Endothelial cell of umbilical vein (primary cell): ENCODE measurements at regions not wholly inside any gene's neighbourhood (a gene's known extent, or its start where the extent isn't known, plus 50 kb on each side); places are given as distances from the start of the nearest gene placed in this dataset.

Experiments used
- BruUV-seq: library from RNA; stranded (reverse); fragments of 400-500 nt; replicated peaks from 2 replicates; lab custom pipeline; 2021; lab: Mats Ljungman, UMichigan
- CTCF ChIA-PET: fragments of 300-600, 350-600 bp; sonication (Branson Sonifier 250); formaldehyde crosslinking; loops from one replicate; lab custom pipeline; 2021; ENCODE audit warnings: antibody characterized with exemption, inconsistent platforms; lab: Charles Lee
- POLR2A ChIA-PET: fragments of 300-600, 350-600 bp; sonication (Branson Sonifier 250); formaldehyde crosslinking; loops from one replicate; lab custom pipeline; 2021; ENCODE audit warnings: antibody characterized with exemption, inconsistent platforms; lab: Charles Lee
- DNase-seq: peaks from one replicate; pipeline ENCODE4 v3.0.0-alpha.2; 2011; ENCODE audit warnings: low read depth, low spot score
- FAIRE-seq: peaks from 2 replicates; lab custom pipeline; 2011; peaks lifted over from hg19 to GRCh38; lab: Jason Lieb, UNC
- H2AFZ ChIP-seq: 2 replicates; pipeline ENCODE4 v1.6.0; 2012; ENCODE audit warnings: low read depth, low read length, control low read depth, inconsistent platforms
- H3K27ac ChIP-seq: 2 replicates; pipeline ENCODE4 v1.5.1; 2011; ENCODE audit warnings: low read depth, mild to moderate bottlenecking, control low read depth, low read length, moderate library complexity; ENCODE audit not compliant: insufficient read depth
- H3K27me3 ChIP-seq, 2 experiments: 2 replicates each; pipeline versions ENCODE4 v1.6.0 to v1.6.1; 2011; ENCODE audit warnings: low read length in 2 of 2, mixed read lengths in 1 of 2; ENCODE audit not compliant: control insufficient read depth in 2 of 2, insufficient read depth in 2 of 2
- H3K36me3 ChIP-seq, 2 experiments: 2 replicates in 1 of 2; 3 replicates in 1 of 2; pipeline ENCODE4 v1.5.1; 2011; ENCODE audit warnings: low read length in 2 of 2, mild to moderate bottlenecking in 1 of 2, moderate library complexity in 1 of 2; ENCODE audit not compliant: control insufficient read depth in 2 of 2, insufficient read depth in 2 of 2; ENCODE audit errors: extremely low read depth in 1 of 2
- H3K4me1 ChIP-seq: 3 replicates; pipeline ENCODE4 v1.5.1; 2011; ENCODE audit warnings: mild to moderate bottlenecking, low read length; ENCODE audit not compliant: control insufficient read depth, insufficient read depth; ENCODE audit errors: extremely low read depth
- H3K4me2 ChIP-seq: 2 replicates; pipeline ENCODE4 v1.6.1; 2011; ENCODE audit warnings: low read length, control low read depth, mixed read lengths; ENCODE audit not compliant: insufficient read depth
- H3K4me3 ChIP-seq, 3 experiments: fragments of 200-600 bp in 1 of 3; sonication (generic), shearing (Covaris generic) in 1 of 3; replicated peaks in 1 of 3; 2 replicates each; pipeline ENCODE4 v1.5.1; 2011 to 2016; ENCODE audit warnings: control low read depth in 3 of 3, low read length in 3 of 3, mild to moderate bottlenecking in 2 of 3, inconsistent platforms in 1 of 3, low read depth in 1 of 3, moderate library complexity in 1 of 3; ENCODE audit not compliant: insufficient read depth in 1 of 3
- H3K79me2 ChIP-seq: 2 replicates; pipeline ENCODE4 v1.6.0; 2012; ENCODE audit warnings: low read length, inconsistent platforms; ENCODE audit not compliant: control insufficient read depth, insufficient read depth
- H3K9ac ChIP-seq: replicated peaks from 2 replicates; pipeline ENCODE3; 2011; ENCODE audit warnings: low read length, control low read depth; ENCODE audit not compliant: insufficient read depth; ENCODE audit errors: extremely low read depth
- H3K9me1 ChIP-seq: replicated peaks from 3 replicates; pipeline ENCODE4 v1.6.0; 2011; ENCODE audit warnings: mild to moderate bottlenecking, low read length; ENCODE audit not compliant: control insufficient read depth, insufficient read depth; ENCODE audit errors: extremely low read depth
- H3K9me3 ChIP-seq: replicated peaks from 2 replicates; pipeline ENCODE4 v1.5.1; 2012; ENCODE audit warnings: low read length, inconsistent platforms; ENCODE audit not compliant: control insufficient read depth, insufficient read depth
- H4K20me1 ChIP-seq: replicated peaks from 2 replicates; pipeline ENCODE3; 2011; ENCODE audit warnings: mild to moderate bottlenecking, low read length; ENCODE audit not compliant: control insufficient read depth, insufficient read depth; ENCODE audit errors: extremely low read depth
- EZH2 ChIP-seq: IDR thresholded peaks from 2 replicates; pipeline ENCODE4 v1.6.1; 2012; ENCODE audit warnings: borderline replicate concordance, low read depth, mild to moderate bottlenecking, moderate library complexity, low read length, inconsistent platforms; ENCODE audit not compliant: severe bottlenecking
- FOS ChIP-seq: IDR thresholded peaks from 2 replicates; pipeline ENCODE4 v1.6.1; 2011; ENCODE audit warnings: mild to moderate bottlenecking, low read length, moderate library complexity, borderline replicate concordance; ENCODE audit not compliant: insufficient read depth
- GATA2 ChIP-seq: IDR thresholded peaks from 2 replicates; pipeline ENCODE4 v1.7.0; 2011; ENCODE audit warnings: low read depth, mild to moderate bottlenecking, moderate library complexity, mixed read lengths, low read length; ENCODE audit not compliant: insufficient read length, insufficient read depth
- JUN ChIP-seq: IDR thresholded peaks from 2 replicates; pipeline ENCODE4 v1.6.1; 2011; ENCODE audit warnings: borderline replicate concordance, low read depth; ENCODE audit not compliant: insufficient read length, insufficient read depth
- MAX ChIP-seq: IDR thresholded peaks from 2 replicates; pipeline ENCODE4 v1.6.1; 2011; ENCODE audit not compliant: insufficient read depth, insufficient read length
- MYC ChIP-seq: IDR thresholded peaks from one replicate; pipeline ENCODE4 v1.6.1; 2011; ENCODE audit warnings: mild to moderate bottlenecking, low read depth, low read length
- POLR2A ChIP-seq: IDR thresholded peaks from 2 replicates; pipeline ENCODE4 v1.6.1; 2012; ENCODE audit warnings: low read depth, mild to moderate bottlenecking, control low read depth, low read length
- dilution Hi-C: fragments of 300-500 bp; cut with MboI; formaldehyde crosslinking; loops from one replicate; pipeline ENCODE4 v1.15.0; 2019; ENCODE audit warnings: low sequenced_read_pairs; ENCODE audit not compliant: extremely low pct_ligation_motif_present
- intact Hi-C: fragments of 100-400 bp; cut with micrococcal nuclease; formaldehyde crosslinking; loops from one replicate; pipeline ENCODE4 v1.10.0; 2022

GRCh38 chr3:95797081-95797480 lies 1017.3 kb upstream of the EPHA6 start:
- H3K79me2 ChIP-seq: no peaks in the 10 kb centered on the region
- H3K9ac ChIP-seq: no peak overlapping the region
- no peaks in the 10 kb centered on the region for H3K9me3 ChIP-seq
- no peak overlapping the region for H2AFZ ChIP-seq
- DNase-seq: no peak
- ChIA-PET CTCF (no interaction called here), POLR2A (no interaction called here)
- H3K4me1 ChIP-seq: no peaks in the 10 kb centered on the region
- H3K4me2 ChIP-seq: no peak overlapping the region
- H3K27ac ChIP-seq: no peak overlapping the region
- H3K36me3 ChIP-seq: no peaks in the 10 kb centered on the region
- no peak for FAIRE-seq
- no TSS peak for BruUV-seq
- no peaks in the 10 kb centered on the region for H3K9me1 ChIP-seq
- no peak overlapping the region for H3K4me3 ChIP-seq
- H4K20me1 ChIP-seq: no peaks in the 10 kb centered on the region
- intact Hi-C loops: no loop called here
- no peak for TF ChIP-seq GATA2
- no peak for TF ChIP-seq EZH2
- no peak for TF ChIP-seq MAX
- no peak for TF ChIP-seq MYC
- no peaks in the 10 kb centered on the region for H3K27me3 ChIP-seq
- dilution Hi-C loops: no loop called here

GRCh38 chr3:95798628-95799027 lies 1015.8 kb upstream of the EPHA6 start:
- no peak overlapping the region for H3K4me2 ChIP-seq
- H3K9me3 ChIP-seq: no peaks in the 10 kb centered on the region
- no peak for TF ChIP-seq JUN
- TF ChIP-seq GATA2: no peak
- TF ChIP-seq MYC: no peak
- TF ChIP-seq EZH2: no peak
- no peak for TF ChIP-seq MAX
- TF ChIP-seq FOS: no peak
- no peak for TF ChIP-seq POLR2A
- H3K79me2 ChIP-seq: no peaks in the 10 kb centered on the region
- no peak overlapping the region for H3K27ac ChIP-seq
- H3K9ac ChIP-seq: no peak overlapping the region
- CTCF ChIA-PET: no interaction called here
- H4K20me1 ChIP-seq: no peaks in the 10 kb centered on the region
- no peak overlapping the region for H2AFZ ChIP-seq
- no peaks in the 10 kb centered on the region for H3K9me1 ChIP-seq
- FAIRE-seq: no peak
- dilution Hi-C loops (no loop called here), intact Hi-C loops (no loop called here)
- POLR2A ChIA-PET: no interaction called here
- H3K4me1 ChIP-seq: no peaks in the 10 kb centered on the region
- H3K27me3 ChIP-seq: no peaks in the 10 kb centered on the region
- no peak overlapping the region for H3K4me3 ChIP-seq
- DNase-seq: no peak
- no TSS peak for BruUV-seq
- H3K36me3 ChIP-seq: no peaks in the 10 kb centered on the region
